Panc1 (cell line): ENCODE measurements at regions not wholly inside any gene's neighbourhood (a gene's known extent, or its start where the extent isn't known, plus 50 kb on each side); places are given as distances from the start of the nearest gene placed in this dataset.

ENCODE experiments used
- ATAC-seq: fragments of 200-7000 bp; cut with Tn5 transposase; 2 replicates; pipeline ENCODE4 v1.9.1; 2020; ENCODE audit warnings: mild to moderate bottlenecking, moderate library complexity
- BruUV-seq: library from RNA; stranded (reverse); fragments of 400-500 nt; replicated peaks from 2 replicates; lab custom pipeline; 2021; lab: Mats Ljungman, UMichigan
- CTCF ChIA-PET: fragments of 300-600 bp; sonication (Branson Sonifier 250); formaldehyde crosslinking; loops from one replicate; lab custom pipeline; 2022; ENCODE audit warnings: antibody characterized with exemption; lab: Charles Lee
- POLR2A ChIA-PET: fragments of 300-600 bp; sonication (Branson Sonifier 250); formaldehyde crosslinking; loops from one replicate; lab custom pipeline; 2022; ENCODE audit warnings: antibody characterized with exemption; lab: Charles Lee
- DNase-seq: peaks from one replicate; pipeline ENCODE4 v3.0.0-alpha.2; 2010; ENCODE audit warnings: low read depth, low spot score
- H3K27ac ChIP-seq: 2 replicates; pipeline ENCODE4 v1.5.1; 2011; ENCODE audit warnings: mild to moderate bottlenecking, low read length, inconsistent platforms
- H3K27me3 ChIP-seq: fragments of 200-500 bp; sonication (Bioruptor generic); 2 replicates; pipeline ENCODE4 v1.6.0; 2014; ENCODE audit warnings: low read length, inconsistent platforms; ENCODE audit not compliant: control insufficient read depth, insufficient read depth
- H3K36me3 ChIP-seq: fragments of 200-500 bp; sonication (Bioruptor generic); 2 replicates; pipeline ENCODE4 v1.5.1; 2014; ENCODE audit warnings: inconsistent platforms, mild to moderate bottlenecking, low read length, moderate library complexity; ENCODE audit not compliant: control insufficient read depth, insufficient read depth
- H3K4me1 ChIP-seq: 2 replicates; pipeline ENCODE4 v1.5.1; 2011; ENCODE audit warnings: inconsistent platforms, mild to moderate bottlenecking, low read length, moderate library complexity; ENCODE audit not compliant: control insufficient read depth, insufficient read depth
- H3K4me3 ChIP-seq, 2 experiments: 2 replicates each; pipeline ENCODE4 v1.5.1; 2011 to 2012; ENCODE audit warnings: low read depth in 2 of 2, low read length in 2 of 2, mild to moderate bottlenecking in 2 of 2, inconsistent platforms in 1 of 2, moderate library complexity in 1 of 2
- H3K9me3 ChIP-seq: fragments of 200-500 bp; sonication (Bioruptor generic); 2 replicates; pipeline ENCODE4 v1.5.1; 2014; ENCODE audit warnings: low read depth, mild to moderate bottlenecking, inconsistent platforms, low read length, moderate library complexity; ENCODE audit not compliant: control insufficient read depth, insufficient read depth
- POLR2AphosphoS5 ChIP-seq: IDR thresholded peaks from 2 replicates; pipeline ENCODE4 v1.6.1; 2012; ENCODE audit warnings: mild to moderate bottlenecking, low read depth, low read length, moderate library complexity
- SIN3A ChIP-seq: IDR thresholded peaks from 2 replicates; pipeline ENCODE4 v1.6.1; 2012; ENCODE audit warnings: low read depth, mild to moderate bottlenecking, low read length, moderate library complexity, borderline replicate concordance; ENCODE audit not compliant: insufficient read depth
- TCF7L2 ChIP-seq: IDR thresholded peaks from 2 replicates; pipeline ENCODE4 v1.6.1; 2011; ENCODE audit warnings: mild to moderate bottlenecking, low read depth, low read length, inconsistent platforms
- in situ Hi-C: cut with HindIII; loops from 2 replicates; pipeline ENCODE4 v1.10.0; 2016; ENCODE audit warnings: low sequenced_read_pairs, low pct_unique_long_range_greater_than_20kb
- intact Hi-C: fragments of 100-400 bp; cut with micrococcal nuclease; formaldehyde crosslinking; loops from one replicate; pipeline ENCODE4 v1.10.0; 2022; ENCODE audit not compliant: unreplicated experiment
- TF ChIP-seq, protein P1 (sequence below): fragments of 450-650 bp; IDR thresholded peaks from 2 replicates; pipeline ENCODE4 v1.5.1; 2017; ENCODE audit warnings: mild to moderate bottlenecking
- TF ChIP-seq, protein P2 (sequence below), 2 experiments: IDR thresholded peaks; 2 replicates each; pipeline ENCODE4 v1.6.1; 2011 to 2012; ENCODE audit warnings: low read depth in 2 of 2, control low read depth in 1 of 2, low read length in 1 of 2, mild to moderate bottlenecking in 1 of 2, moderate library complexity in 1 of 2; ENCODE audit not compliant: insufficient read depth in 1 of 2

DNA sequence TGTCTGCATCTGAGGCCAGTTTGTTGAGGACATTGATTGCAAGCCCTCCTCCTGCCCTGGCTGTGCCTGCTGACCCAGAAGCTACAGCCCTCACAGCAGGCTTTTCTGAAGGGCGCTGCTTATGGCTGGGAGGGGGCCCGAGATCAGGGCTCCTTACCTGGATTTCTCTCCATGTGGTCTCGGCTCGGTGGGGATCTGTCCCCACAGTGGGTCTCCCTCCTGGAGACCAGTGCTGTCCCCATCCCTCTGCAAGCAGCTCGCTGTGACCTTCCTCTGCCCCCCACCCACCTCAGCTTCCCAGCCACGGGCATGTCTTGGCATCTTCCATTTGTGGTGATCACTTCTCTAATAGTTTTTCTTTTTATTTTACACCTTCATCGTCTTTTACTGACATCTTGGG is 357.9 kb downstream of the IRX2 start:
- ATAC-seq (no peak), DNase-seq (no peak)
- Histone ChIP-seq H3K4me1 (no peaks in the 10 kb centered on the region), H3K9me3 (no peaks in the 10 kb centered on the region), H3K27me3 (no peaks in the 10 kb centered on the region), H3K36me3 (no peaks in the 10 kb centered on the region), H3K4me3 (no peak overlapping the region), H3K27ac (no peak overlapping the region)
- TF ChIP-seq, protein P1, sequence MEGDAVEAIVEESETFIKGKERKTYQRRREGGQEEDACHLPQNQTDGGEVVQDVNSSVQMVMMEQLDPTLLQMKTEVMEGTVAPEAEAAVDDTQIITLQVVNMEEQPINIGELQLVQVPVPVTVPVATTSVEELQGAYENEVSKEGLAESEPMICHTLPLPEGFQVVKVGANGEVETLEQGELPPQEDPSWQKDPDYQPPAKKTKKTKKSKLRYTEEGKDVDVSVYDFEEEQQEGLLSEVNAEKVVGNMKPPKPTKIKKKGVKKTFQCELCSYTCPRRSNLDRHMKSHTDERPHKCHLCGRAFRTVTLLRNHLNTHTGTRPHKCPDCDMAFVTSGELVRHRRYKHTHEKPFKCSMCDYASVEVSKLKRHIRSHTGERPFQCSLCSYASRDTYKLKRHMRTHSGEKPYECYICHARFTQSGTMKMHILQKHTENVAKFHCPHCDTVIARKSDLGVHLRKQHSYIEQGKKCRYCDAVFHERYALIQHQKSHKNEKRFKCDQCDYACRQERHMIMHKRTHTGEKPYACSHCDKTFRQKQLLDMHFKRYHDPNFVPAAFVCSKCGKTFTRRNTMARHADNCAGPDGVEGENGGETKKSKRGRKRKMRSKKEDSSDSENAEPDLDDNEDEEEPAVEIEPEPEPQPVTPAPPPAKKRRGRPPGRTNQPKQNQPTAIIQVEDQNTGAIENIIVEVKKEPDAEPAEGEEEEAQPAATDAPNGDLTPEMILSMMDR: no peak
- TF ChIP-seq SIN3A: no peak
- no peak for TF ChIP-seq TCF7L2
- TF ChIP-seq POLR2AphosphoS5: no peak
- TF ChIP-seq, protein P2, sequence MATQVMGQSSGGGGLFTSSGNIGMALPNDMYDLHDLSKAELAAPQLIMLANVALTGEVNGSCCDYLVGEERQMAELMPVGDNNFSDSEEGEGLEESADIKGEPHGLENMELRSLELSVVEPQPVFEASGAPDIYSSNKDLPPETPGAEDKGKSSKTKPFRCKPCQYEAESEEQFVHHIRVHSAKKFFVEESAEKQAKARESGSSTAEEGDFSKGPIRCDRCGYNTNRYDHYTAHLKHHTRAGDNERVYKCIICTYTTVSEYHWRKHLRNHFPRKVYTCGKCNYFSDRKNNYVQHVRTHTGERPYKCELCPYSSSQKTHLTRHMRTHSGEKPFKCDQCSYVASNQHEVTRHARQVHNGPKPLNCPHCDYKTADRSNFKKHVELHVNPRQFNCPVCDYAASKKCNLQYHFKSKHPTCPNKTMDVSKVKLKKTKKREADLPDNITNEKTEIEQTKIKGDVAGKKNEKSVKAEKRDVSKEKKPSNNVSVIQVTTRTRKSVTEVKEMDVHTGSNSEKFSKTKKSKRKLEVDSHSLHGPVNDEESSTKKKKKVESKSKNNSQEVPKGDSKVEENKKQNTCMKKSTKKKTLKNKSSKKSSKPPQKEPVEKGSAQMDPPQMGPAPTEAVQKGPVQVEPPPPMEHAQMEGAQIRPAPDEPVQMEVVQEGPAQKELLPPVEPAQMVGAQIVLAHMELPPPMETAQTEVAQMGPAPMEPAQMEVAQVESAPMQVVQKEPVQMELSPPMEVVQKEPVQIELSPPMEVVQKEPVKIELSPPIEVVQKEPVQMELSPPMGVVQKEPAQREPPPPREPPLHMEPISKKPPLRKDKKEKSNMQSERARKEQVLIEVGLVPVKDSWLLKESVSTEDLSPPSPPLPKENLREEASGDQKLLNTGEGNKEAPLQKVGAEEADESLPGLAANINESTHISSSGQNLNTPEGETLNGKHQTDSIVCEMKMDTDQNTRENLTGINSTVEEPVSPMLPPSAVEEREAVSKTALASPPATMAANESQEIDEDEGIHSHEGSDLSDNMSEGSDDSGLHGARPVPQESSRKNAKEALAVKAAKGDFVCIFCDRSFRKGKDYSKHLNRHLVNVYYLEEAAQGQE (IDR thresholded peaks at IDR 0.05; ENCODE audit: insufficient read depth in 1 of 2, low read depth in 2 of 2, low read length in 1 of 2): no peak
- in situ Hi-C loops: no loop called here
- CTCF ChIA-PET: no interaction called here
- intact Hi-C loops: no loop called here
- POLR2A ChIA-PET: no interaction called here
- BruUV-seq: no TSS peak

DNA sequence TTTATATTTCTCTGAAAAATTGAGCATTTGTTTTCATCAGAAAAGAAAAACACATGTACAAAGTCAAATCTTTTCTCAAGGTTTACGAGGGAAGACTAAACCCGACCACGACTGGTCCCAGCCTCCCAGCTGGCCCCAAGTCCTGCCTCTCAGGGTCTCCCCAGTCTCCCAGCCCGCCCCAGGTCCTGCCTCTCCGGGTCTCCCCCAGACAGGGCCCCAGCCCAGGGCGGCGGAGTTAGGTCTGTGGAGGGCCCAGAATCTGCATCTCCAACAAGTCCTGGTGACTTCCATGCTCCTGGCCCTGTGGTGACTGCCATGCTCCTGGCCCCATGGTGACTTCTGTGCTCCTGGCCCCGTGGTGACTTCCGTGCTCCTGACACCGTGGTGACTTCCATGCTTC is 359.9 kb downstream of the IRX2 start:
- no peak for ATAC-seq

More for the DNA sequence above, 359.9 kb downstream of the IRX2 start:
- BruUV-seq: no TSS peak
- POLR2A ChIA-PET: no interaction called here
- Histone ChIP-seq H3K4me1 (no peaks in the 10 kb centered on the region), H3K36me3 (no peaks in the 10 kb centered on the region), H3K27ac (no peak overlapping the region), H3K27me3 (peaks cover 3% of the 10 kb centered on the region; the same call in 1 of the 2 replicates), H3K4me3 (no peak overlapping the region), H3K9me3 (no peaks in the 10 kb centered on the region)
- in situ Hi-C loops (no loop called here), intact Hi-C loops (no loop called here)
- CTCF ChIA-PET: no interaction called here
- no peak for TF ChIP-seq SIN3A
- TF ChIP-seq, protein P1: no peak
- TF ChIP-seq TCF7L2: no peak
- TF ChIP-seq, protein P2 (IDR thresholded peaks at IDR 0.05; ENCODE audit: insufficient read depth in 1 of 2, low read depth in 2 of 2, low read length in 1 of 2): no peak
- no peak for TF ChIP-seq POLR2AphosphoS5
- DNase-seq: no peak
